ENCODE measurements at regions not wholly inside any gene's neighbourhood (a gene's known extent, or its start where the extent isn't known, plus 50 kb on each side); places are given as distances from the start of the nearest gene placed in this dataset.
"Not testable (repeated sequence)": the region's sequence is repeated elsewhere in the genome, so short reads cannot be mapped to it uniquely, and the experiment has no call there.

DNA sequence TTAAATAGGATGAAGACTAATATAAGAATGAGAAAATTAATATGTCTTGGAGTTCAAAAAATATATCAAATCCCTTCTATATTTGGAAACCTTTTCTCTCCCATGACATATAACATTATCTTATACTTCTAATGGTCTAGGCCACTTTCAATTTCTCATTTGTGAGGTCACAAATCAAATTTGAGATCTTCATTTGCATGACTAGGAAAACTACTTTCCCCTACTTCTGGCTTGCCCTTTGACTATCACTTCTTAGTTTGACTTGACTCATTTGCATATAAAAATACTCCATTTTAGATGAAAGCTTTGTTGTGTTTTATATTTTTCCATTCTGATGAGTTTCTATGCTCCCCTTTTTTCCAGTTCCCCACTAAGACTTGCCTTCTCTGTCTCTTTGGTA is 598.6 kb upstream of the TBL1XR1 start:
- no peak overlapping the region for H3K27ac ChIP-seq
- CTCF ChIA-PET, result no interaction called here
- no peak for DNase-seq (ENCODE audit: low spot score)
- TF ChIP-seq, protein P1, sequence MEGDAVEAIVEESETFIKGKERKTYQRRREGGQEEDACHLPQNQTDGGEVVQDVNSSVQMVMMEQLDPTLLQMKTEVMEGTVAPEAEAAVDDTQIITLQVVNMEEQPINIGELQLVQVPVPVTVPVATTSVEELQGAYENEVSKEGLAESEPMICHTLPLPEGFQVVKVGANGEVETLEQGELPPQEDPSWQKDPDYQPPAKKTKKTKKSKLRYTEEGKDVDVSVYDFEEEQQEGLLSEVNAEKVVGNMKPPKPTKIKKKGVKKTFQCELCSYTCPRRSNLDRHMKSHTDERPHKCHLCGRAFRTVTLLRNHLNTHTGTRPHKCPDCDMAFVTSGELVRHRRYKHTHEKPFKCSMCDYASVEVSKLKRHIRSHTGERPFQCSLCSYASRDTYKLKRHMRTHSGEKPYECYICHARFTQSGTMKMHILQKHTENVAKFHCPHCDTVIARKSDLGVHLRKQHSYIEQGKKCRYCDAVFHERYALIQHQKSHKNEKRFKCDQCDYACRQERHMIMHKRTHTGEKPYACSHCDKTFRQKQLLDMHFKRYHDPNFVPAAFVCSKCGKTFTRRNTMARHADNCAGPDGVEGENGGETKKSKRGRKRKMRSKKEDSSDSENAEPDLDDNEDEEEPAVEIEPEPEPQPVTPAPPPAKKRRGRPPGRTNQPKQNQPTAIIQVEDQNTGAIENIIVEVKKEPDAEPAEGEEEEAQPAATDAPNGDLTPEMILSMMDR (conservative IDR thresholded peaks at IDR 0.05; ENCODE audit: low read depth), result no peak
- POLR2A ChIA-PET (ENCODE audit: low non-redundant PET), result no interaction called here

DNA sequence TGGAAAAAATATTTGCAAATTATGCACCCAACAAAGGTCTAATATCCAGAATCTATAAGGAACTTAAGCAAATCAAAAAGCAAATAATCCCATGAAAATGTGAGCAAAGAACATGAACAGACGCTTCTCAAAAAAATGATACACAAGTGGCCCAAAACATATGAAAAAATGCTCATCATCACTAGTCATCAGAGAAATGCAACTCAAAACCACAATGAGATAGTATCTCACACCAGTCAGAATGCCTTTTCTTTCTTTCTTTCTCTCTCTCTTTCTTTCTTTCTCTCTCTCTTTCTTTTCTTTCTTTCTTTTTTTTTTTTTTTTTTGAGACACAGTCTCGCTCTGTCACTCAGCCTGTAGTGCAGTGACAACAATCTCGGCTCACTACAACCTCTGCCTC is 602.9 kb upstream of the TBL1XR1 start:
- POLR2A ChIA-PET (ENCODE audit: low non-redundant PET); DNase-seq (ENCODE audit: low spot score); H3K27ac ChIP-seq: not testable (repeated sequence)
- CTCF ChIA-PET, result interaction anchor here (0.7 kb wide), 1 partner anchor 24 kb away, joined by 4 read pairs; no protein-coding TSS in a partner anchor

DNA sequence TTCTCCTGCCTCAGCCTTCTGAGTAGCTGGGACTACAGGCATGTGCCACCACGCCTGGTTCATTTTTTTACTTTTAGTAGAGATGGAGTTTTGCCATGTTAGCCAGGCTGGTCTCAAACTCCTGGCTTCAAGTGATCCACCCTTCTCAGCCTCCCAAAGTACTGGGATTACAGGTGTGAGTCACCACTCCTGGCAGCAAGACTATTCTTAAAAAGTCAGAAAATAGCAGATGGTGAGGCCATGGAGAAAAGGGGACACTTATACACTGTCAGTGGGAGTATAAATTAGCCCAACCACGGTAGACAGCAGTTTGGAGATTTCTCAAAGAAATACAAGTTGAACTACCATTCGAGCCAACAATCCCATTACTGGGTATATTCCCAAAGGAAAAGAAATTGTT is 603.3 kb upstream of the TBL1XR1 start:
- no peak overlapping the region for H3K27ac ChIP-seq
- DNase-seq (ENCODE audit: low spot score), result no peak
- ChIA-PET POLR2A (ENCODE audit: low non-redundant PET) (no interaction called here), CTCF (no interaction called here)
- TF ChIP-seq, protein P1 (conservative IDR thresholded peaks at IDR 0.05; ENCODE audit: low read depth), result no peak

DNA sequence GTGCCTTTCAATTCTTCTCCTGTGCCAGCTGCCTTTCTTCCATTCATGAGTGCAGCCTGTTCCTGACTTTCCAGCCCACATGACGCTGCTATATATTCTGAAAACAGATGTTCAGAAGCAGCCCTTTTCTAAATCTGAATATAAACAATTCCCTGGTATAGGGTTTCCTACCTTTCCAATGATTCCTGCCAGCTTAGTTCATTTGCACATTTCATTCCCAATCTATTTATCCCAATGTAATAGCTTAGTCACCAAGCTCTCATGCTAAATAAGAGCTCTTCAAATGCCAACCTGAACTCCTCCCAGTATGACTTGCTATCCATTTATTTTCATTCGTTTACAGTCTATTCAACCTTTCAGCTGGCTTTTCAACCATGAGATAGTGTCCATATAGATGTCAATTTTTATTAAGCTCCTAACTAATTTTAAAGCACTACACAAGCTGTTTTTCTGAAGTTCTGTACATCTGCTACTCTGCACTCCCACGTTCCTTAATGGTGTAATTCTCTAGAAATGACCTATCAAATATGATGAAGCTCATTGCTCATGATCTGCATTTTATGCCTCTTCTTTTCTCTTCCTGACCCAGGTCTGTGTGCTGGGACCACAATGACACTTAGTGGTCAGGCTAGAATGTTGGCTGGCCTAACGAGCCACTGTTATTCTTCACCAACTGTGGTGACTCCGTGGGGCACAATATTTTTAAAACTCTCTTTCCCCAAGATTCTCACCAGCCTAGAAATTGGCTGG is 605.0 kb upstream of the TBL1XR1 start:
- POLR2A ChIA-PET (ENCODE audit: low non-redundant PET), result no interaction called here
- DNase-seq (ENCODE audit: low spot score), result no peak
- TF ChIP-seq, protein P1 (conservative IDR thresholded peaks at IDR 0.05; ENCODE audit: low read depth), result no peak
- CTCF ChIA-PET, result interaction anchor here (0.5 to 0.7 kb wide), 2 partner anchors 369 to 1232 kb away, joined by 3 read pairs; no protein-coding TSS in a partner anchor
- no peak overlapping the region for H3K27ac ChIP-seq

DNA sequence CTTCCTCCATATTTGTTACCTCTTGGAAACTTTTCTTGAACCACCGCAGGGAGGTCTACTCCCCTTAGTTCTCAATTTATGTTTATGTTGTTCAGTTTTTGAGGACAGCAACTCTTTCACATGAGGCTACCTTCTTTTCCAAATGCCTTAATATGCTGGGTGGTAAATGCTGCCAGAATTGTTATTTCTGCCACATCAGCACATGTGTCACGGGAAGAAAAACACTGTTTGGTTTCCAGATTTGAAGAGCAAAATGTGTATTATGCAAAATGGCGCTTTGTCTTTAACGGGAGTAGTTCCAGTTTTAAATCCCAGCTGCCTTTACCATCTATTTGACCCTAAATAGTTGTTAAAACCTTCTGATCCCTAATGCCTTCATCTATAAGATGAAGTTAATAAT is 606.2 kb upstream of the TBL1XR1 start:
- no peak for DNase-seq (ENCODE audit: low spot score)
- TF ChIP-seq, protein P1 (conservative IDR thresholded peaks at IDR 0.05; ENCODE audit: low read depth), result no peak
- H3K27ac ChIP-seq, result no peak overlapping the region
- POLR2A ChIA-PET (ENCODE audit: low non-redundant PET), result no interaction called here
- CTCF ChIA-PET, result no interaction called here

DNA sequence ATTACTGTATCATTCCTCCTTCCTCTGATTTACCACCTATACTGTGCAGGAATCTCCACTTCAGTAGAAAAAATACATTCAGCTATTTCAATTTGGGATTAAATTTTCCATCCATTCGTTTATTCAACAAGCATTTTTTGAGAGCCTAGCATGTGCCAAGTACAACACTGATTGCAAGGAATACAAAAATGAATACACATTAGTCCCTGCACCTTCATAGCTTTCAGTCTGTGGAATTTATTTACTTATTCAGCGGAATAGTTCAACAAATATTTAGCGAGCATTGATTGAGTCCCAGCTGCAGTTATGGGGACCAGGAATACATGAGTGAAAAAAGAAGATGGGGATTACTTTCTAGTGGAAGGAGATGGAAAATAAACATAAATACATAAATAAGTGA is 606.8 kb upstream of the TBL1XR1 start:
- H3K27ac ChIP-seq, result no peak overlapping the region
- ChIA-PET POLR2A (ENCODE audit: low non-redundant PET) (no interaction called here), CTCF (no interaction called here)
- DNase-seq (ENCODE audit: low spot score), result no peak
- TF ChIP-seq, protein P1 (conservative IDR thresholded peaks at IDR 0.05; ENCODE audit: low read depth), result no peak

DNA sequence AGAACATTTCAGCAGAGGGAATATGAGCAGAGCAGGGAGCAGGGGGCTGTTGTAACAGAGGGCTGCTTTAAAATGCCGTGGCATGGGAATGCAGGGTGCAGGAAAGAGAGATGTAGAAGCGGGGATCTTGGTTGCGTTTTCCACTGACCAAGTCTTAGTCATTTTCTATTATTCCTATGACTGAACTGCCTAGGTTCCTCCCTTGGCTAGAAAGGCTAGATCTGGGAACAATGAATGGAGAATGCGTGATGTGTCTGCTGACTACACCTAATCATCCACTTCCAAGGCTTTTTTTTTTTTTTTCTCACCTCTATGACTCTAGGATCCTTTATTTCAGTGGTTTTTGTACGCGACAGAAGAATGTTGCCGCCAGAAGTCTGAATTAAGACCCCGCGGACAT is 607.4 kb upstream of the TBL1XR1 start:
- TF ChIP-seq, protein P1 (conservative IDR thresholded peaks at IDR 0.05; ENCODE audit: low read depth), result no peak
- ChIA-PET POLR2A (ENCODE audit: low non-redundant PET) (no interaction called here), CTCF (no interaction called here)
- no peak for DNase-seq (ENCODE audit: low spot score)
- no peak overlapping the region for H3K27ac ChIP-seq

Data from RWPE1 (cell line).